ENCODE measurements at regions not wholly inside any gene's neighbourhood (a gene's known extent, or its start where the extent isn't known, plus 50 kb on each side); places are given as distances from the start of the nearest gene placed in this dataset.

- TF ChIP-seq, protein P1, sequence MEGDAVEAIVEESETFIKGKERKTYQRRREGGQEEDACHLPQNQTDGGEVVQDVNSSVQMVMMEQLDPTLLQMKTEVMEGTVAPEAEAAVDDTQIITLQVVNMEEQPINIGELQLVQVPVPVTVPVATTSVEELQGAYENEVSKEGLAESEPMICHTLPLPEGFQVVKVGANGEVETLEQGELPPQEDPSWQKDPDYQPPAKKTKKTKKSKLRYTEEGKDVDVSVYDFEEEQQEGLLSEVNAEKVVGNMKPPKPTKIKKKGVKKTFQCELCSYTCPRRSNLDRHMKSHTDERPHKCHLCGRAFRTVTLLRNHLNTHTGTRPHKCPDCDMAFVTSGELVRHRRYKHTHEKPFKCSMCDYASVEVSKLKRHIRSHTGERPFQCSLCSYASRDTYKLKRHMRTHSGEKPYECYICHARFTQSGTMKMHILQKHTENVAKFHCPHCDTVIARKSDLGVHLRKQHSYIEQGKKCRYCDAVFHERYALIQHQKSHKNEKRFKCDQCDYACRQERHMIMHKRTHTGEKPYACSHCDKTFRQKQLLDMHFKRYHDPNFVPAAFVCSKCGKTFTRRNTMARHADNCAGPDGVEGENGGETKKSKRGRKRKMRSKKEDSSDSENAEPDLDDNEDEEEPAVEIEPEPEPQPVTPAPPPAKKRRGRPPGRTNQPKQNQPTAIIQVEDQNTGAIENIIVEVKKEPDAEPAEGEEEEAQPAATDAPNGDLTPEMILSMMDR (conservative IDR thresholded peaks at IDR 0.05 in 1 of 2, IDR thresholded peaks at IDR 0.05 in 1 of 2; ENCODE audit: low read depth in 1 of 2, low read length in 2 of 2), result no peak
- TF ChIP-seq EZH2 (IDR thresholded peaks at IDR 0.05; ENCODE audit: low read length, missing control alignments), result no peak
Observed at GRCh38 chr13:103525530-103525929, 459.3 kb upstream of the SLC10A2 start.
